ENCODE measurements at regions not wholly inside any gene's neighbourhood (a gene's known extent, or its start where the extent isn't known, plus 50 kb on each side); places are given as distances from the start of the nearest gene placed in this dataset.

DNA sequence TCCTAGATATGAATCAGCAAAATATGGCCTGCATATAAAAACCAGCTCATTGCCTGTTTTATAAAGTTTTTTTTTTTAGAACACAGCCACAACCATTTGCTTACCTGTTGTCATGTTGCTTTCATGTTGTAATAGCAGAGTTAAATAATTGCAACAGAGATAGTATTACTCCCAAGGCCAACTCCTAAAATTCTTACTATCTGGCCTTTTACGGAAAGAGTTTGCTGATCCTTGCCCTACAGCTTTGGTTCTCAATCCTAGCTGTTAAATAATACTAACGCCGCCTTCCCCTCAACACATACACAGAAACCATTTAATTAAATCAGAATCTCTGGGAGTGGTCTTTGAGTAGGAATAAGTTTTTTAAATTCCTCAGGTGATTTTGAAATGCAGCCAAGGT, 231.3 kb upstream of the TET2 start:
- TF ChIP-seq CSDC2 (CRISPR knock-in tag; IDR thresholded peaks at IDR 0.05), result no peak
- no peak for TF ChIP-seq ZNF70 (CRISPR knock-in tag; IDR thresholded peaks at IDR 0.05)
- TF ChIP-seq OSR1 (CRISPR knock-in tag; IDR thresholded peaks at IDR 0.05), result no peak
- no peak for TF ChIP-seq ZFP3 (CRISPR knock-in tag; IDR thresholded peaks at IDR 0.05)
- no peak for TF ChIP-seq ZNF8 (CRISPR knock-in tag; IDR thresholded peaks at IDR 0.05)
- no peak for TF ChIP-seq SNAI2 (CRISPR knock-in tag; IDR thresholded peaks at IDR 0.05)
- TF ChIP-seq, protein P1, sequence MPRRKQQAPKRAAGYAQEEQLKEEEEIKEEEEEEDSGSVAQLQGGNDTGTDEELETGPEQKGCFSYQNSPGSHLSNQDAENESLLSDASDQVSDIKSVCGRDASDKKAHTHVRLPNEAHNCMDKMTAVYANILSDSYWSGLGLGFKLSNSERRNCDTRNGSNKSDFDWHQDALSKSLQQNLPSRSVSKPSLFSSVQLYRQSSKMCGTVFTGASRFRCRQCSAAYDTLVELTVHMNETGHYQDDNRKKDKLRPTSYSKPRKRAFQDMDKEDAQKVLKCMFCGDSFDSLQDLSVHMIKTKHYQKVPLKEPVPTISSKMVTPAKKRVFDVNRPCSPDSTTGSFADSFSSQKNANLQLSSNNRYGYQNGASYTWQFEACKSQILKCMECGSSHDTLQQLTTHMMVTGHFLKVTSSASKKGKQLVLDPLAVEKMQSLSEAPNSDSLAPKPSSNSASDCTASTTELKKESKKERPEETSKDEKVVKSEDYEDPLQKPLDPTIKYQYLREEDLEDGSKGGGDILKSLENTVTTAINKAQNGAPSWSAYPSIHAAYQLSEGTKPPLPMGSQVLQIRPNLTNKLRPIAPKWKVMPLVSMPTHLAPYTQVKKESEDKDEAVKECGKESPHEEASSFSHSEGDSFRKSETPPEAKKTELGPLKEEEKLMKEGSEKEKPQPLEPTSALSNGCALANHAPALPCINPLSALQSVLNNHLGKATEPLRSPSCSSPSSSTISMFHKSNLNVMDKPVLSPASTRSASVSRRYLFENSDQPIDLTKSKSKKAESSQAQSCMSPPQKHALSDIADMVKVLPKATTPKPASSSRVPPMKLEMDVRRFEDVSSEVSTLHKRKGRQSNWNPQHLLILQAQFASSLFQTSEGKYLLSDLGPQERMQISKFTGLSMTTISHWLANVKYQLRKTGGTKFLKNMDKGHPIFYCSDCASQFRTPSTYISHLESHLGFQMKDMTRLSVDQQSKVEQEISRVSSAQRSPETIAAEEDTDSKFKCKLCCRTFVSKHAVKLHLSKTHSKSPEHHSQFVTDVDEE (CRISPR knock-in tag; IDR thresholded peaks at IDR 0.05), result no peak
- no peak for TF ChIP-seq ARNTL (CRISPR knock-in tag; IDR thresholded peaks at IDR 0.05; ENCODE audit: borderline replicate concordance, low read depth)
- TF ChIP-seq PPARA (CRISPR knock-in tag; IDR thresholded peaks at IDR 0.05; ENCODE audit: borderline replicate concordance), result no peak
- no peak for TF ChIP-seq TOX (CRISPR knock-in tag; IDR thresholded peaks at IDR 0.05; ENCODE audit: borderline replicate concordance)
- TF ChIP-seq ZFP30 (CRISPR knock-in tag; IDR thresholded peaks at IDR 0.05), result no peak
- TF ChIP-seq, protein P2, sequence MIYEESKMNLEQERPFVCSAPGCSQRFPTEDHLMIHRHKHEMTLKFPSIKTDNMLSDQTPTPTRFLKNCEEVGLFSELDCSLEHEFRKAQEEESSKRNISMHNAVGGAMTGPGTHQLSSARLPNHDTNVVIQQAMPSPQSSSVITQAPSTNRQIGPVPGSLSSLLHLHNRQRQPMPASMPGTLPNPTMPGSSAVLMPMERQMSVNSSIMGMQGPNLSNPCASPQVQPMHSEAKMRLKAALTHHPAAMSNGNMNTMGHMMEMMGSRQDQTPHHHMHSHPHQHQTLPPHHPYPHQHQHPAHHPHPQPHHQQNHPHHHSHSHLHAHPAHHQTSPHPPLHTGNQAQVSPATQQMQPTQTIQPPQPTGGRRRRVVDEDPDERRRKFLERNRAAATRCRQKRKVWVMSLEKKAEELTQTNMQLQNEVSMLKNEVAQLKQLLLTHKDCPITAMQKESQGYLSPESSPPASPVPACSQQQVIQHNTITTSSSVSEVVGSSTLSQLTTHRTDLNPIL (CRISPR knock-in tag; IDR thresholded peaks at IDR 0.05; ENCODE audit: low read depth), result no peak
- no peak for TF ChIP-seq ZNF565 (CRISPR knock-in tag; conservative IDR thresholded peaks at IDR 0.05; ENCODE audit: low read depth)
- TF ChIP-seq, protein P3, sequence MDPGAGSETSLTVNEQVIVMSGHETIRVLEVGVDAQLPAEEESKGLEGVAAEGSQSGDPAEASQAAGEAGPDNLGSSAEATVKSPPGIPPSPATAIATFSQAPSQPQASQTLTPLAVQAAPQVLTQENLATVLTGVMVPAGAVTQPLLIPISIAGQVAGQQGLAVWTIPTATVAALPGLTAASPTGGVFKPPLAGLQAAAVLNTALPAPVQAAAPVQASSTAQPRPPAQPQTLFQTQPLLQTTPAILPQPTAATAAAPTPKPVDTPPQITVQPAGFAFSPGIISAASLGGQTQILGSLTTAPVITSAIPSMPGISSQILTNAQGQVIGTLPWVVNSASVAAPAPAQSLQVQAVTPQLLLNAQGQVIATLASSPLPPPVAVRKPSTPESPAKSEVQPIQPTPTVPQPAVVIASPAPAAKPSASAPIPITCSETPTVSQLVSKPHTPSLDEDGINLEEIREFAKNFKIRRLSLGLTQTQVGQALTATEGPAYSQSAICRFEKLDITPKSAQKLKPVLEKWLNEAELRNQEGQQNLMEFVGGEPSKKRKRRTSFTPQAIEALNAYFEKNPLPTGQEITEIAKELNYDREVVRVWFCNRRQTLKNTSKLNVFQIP (CRISPR knock-in tag; IDR thresholded peaks at IDR 0.05; ENCODE audit: borderline replicate concordance, low read depth), result no peak
- TF ChIP-seq, protein P4, sequence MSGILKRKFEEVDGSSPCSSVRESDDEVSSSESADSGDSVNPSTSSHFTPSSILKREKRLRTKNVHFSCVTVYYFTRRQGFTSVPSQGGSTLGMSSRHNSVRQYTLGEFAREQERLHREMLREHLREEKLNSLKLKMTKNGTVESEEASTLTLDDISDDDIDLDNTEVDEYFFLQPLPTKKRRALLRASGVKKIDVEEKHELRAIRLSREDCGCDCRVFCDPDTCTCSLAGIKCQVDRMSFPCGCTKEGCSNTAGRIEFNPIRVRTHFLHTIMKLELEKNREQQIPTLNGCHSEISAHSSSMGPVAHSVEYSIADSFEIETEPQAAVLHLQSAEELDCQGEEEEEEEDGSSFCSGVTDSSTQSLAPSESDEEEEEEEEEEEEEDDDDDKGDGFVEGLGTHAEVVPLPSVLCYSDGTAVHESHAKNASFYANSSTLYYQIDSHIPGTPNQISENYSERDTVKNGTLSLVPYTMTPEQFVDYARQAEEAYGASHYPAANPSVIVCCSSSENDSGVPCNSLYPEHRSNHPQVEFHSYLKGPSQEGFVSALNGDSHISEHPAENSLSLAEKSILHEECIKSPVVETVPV (CRISPR knock-in tag; IDR thresholded peaks at IDR 0.05), result no peak
- TF ChIP-seq ZC3H10 (CRISPR knock-in tag; IDR thresholded peaks at IDR 0.05), result no peak
- TF ChIP-seq, protein P5, sequence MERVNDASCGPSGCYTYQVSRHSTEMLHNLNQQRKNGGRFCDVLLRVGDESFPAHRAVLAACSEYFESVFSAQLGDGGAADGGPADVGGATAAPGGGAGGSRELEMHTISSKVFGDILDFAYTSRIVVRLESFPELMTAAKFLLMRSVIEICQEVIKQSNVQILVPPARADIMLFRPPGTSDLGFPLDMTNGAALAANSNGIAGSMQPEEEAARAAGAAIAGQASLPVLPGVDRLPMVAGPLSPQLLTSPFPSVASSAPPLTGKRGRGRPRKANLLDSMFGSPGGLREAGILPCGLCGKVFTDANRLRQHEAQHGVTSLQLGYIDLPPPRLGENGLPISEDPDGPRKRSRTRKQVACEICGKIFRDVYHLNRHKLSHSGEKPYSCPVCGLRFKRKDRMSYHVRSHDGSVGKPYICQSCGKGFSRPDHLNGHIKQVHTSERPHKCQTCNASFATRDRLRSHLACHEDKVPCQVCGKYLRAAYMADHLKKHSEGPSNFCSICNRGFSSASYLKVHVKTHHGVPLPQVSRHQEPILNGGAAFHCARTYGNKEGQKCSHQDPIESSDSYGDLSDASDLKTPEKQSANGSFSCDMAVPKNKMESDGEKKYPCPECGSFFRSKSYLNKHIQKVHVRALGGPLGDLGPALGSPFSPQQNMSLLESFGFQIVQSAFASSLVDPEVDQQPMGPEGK (CRISPR knock-in tag; IDR thresholded peaks at IDR 0.05; ENCODE audit: borderline replicate concordance), result no peak
- no peak for TF ChIP-seq RARB (CRISPR knock-in tag; IDR thresholded peaks at IDR 0.05)
- ATAC-seq, result no peak

DNA sequence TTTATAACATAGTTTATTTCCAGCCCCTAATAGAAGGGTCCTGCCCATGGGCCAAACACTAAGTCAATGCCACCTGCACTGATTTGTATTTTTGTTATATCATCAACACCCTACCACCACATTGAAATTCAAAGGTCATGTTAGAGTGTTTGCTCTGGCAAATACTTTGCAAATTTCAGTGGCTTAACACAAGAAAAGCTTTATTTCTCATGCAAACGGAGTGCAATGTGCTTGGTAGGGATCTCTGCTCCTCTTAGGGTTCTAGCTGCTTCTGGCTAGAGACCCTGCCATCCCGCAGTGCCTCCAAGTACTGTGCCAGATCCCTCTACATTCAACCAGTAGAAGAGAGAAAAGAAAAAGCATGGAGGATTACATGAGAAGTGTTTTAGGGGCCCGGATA, 230.8 kb upstream of the TET2 start:
- no peak for ATAC-seq
- no peak for TF ChIP-seq ZNF70 (CRISPR knock-in tag; IDR thresholded peaks at IDR 0.05)
- no peak for TF ChIP-seq SNAI2 (CRISPR knock-in tag; IDR thresholded peaks at IDR 0.05)
- TF ChIP-seq CSDC2 (CRISPR knock-in tag; IDR thresholded peaks at IDR 0.05), result no peak
- no peak for TF ChIP-seq ARNTL (CRISPR knock-in tag; IDR thresholded peaks at IDR 0.05; ENCODE audit: borderline replicate concordance, low read depth)
- TF ChIP-seq ZFP30 (CRISPR knock-in tag; IDR thresholded peaks at IDR 0.05), result no peak
- TF ChIP-seq GLIS3 (CRISPR knock-in tag; IDR thresholded peaks at IDR 0.05), result no peak
- TF ChIP-seq, protein P4 (CRISPR knock-in tag; IDR thresholded peaks at IDR 0.05), result no peak
- TF ChIP-seq TCF4 (CRISPR knock-in tag; IDR thresholded peaks at IDR 0.05; ENCODE audit: borderline replicate concordance), result no peak
- TF ChIP-seq ZFP3 (CRISPR knock-in tag; IDR thresholded peaks at IDR 0.05), result no peak

Measured in SK-N-SH treated with all-trans-retinoic acid at 6 μM for 48 hours (cell line).